ENCODE measurements at regions not wholly inside any gene's neighbourhood (a gene's known extent, or its start where the extent isn't known, plus 50 kb on each side); places are given as distances from the start of the nearest gene placed in this dataset.

- DNase-seq (ENCODE audit: insufficient read length, low spot score), result no peak
- TF ChIP-seq POLR2A (IDR thresholded peaks at IDR 0.05; ENCODE audit: low read depth, low read length) (no peak), PAX5 (IDR thresholded peaks at IDR 0.05; ENCODE audit: insufficient read depth, low read length, severe bottlenecking) (no peak), POU2F2 (IDR thresholded peaks at IDR 0.05; ENCODE audit: low read depth, low read length) (no peak), POLR2AphosphoS5 (IDR thresholded peaks at IDR 0.05; ENCODE audit: low read depth, low read length) (no peak), SPI1 (IDR thresholded peaks at IDR 0.05; ENCODE audit: low read depth, low read length) (no peak), TAF1 (IDR thresholded peaks at IDR 0.05; ENCODE audit: low read depth, low read length) (no peak)
- no peak for FAIRE-seq
Observed at GRCh38 chr11:112839051-112839450, 122.2 kb upstream of the NCAM1 start.

- FAIRE-seq (no peak), DNase-seq (ENCODE audit: insufficient read length, low spot score) (no peak)
- TF ChIP-seq POU2F2 (IDR thresholded peaks at IDR 0.05; ENCODE audit: low read depth, low read length), result no peak
- no peak for TF ChIP-seq POLR2A (IDR thresholded peaks at IDR 0.05; ENCODE audit: low read depth, low read length)
- no peak for TF ChIP-seq TAF1 (IDR thresholded peaks at IDR 0.05; ENCODE audit: low read depth, low read length)
- no peak for TF ChIP-seq PAX5 (IDR thresholded peaks at IDR 0.05; ENCODE audit: insufficient read depth, low read length, severe bottlenecking)
- TF ChIP-seq POLR2AphosphoS5 (IDR thresholded peaks at IDR 0.05; ENCODE audit: low read depth, low read length), result no peak
- TF ChIP-seq SPI1 (IDR thresholded peaks at IDR 0.05; ENCODE audit: low read depth, low read length), result no peak
Observed at GRCh38 chr11:112841729-112842128, 119.5 kb upstream of the NCAM1 start.

- DNase-seq (ENCODE audit: insufficient read length, low spot score) (no peak), FAIRE-seq (no peak)
- TF ChIP-seq POLR2AphosphoS5 (IDR thresholded peaks at IDR 0.05; ENCODE audit: low read depth, low read length) (no peak), PAX5 (IDR thresholded peaks at IDR 0.05; ENCODE audit: insufficient read depth, low read length, severe bottlenecking) (no peak), POU2F2 (IDR thresholded peaks at IDR 0.05; ENCODE audit: low read depth, low read length) (no peak), POLR2A (IDR thresholded peaks at IDR 0.05; ENCODE audit: low read depth, low read length) (no peak)
Observed at GRCh38 chr11:112842151-112842550, 119.1 kb upstream of the NCAM1 start.

- DNase-seq (ENCODE audit: insufficient read length, low spot score) (no peak), FAIRE-seq (no peak)
- TF ChIP-seq POLR2A (IDR thresholded peaks at IDR 0.05; ENCODE audit: low read depth, low read length) (no peak), POU2F2 (IDR thresholded peaks at IDR 0.05; ENCODE audit: low read depth, low read length) (no peak), SPI1 (IDR thresholded peaks at IDR 0.05; ENCODE audit: low read depth, low read length) (no peak), POLR2AphosphoS5 (IDR thresholded peaks at IDR 0.05; ENCODE audit: low read depth, low read length) (no peak), PAX5 (IDR thresholded peaks at IDR 0.05; ENCODE audit: insufficient read depth, low read length, severe bottlenecking) (no peak), TAF1 (IDR thresholded peaks at IDR 0.05; ENCODE audit: low read depth, low read length) (no peak)
Observed at GRCh38 chr11:112844517-112844916, 116.7 kb upstream of the NCAM1 start.

- FAIRE-seq, result no peak
- no peak for TF ChIP-seq POLR2AphosphoS5 (IDR thresholded peaks at IDR 0.05; ENCODE audit: low read depth, low read length)
- TF ChIP-seq POLR2A (IDR thresholded peaks at IDR 0.05; ENCODE audit: low read depth, low read length), result no peak
- TF ChIP-seq TAF1 (IDR thresholded peaks at IDR 0.05; ENCODE audit: low read depth, low read length), result no peak
- TF ChIP-seq PAX5 (IDR thresholded peaks at IDR 0.05; ENCODE audit: insufficient read depth, low read length, severe bottlenecking), result no peak
- TF ChIP-seq POU2F2 (IDR thresholded peaks at IDR 0.05; ENCODE audit: low read depth, low read length), result no peak
- no peak for TF ChIP-seq SPI1 (IDR thresholded peaks at IDR 0.05; ENCODE audit: low read depth, low read length)
- no peak for DNase-seq (ENCODE audit: insufficient read length, low spot score)
Observed at GRCh38 chr11:112847568-112847967, 113.7 kb upstream of the NCAM1 start.

- no peak for DNase-seq (ENCODE audit: insufficient read length, low spot score)
- no peak for TF ChIP-seq POLR2AphosphoS5 (IDR thresholded peaks at IDR 0.05; ENCODE audit: low read depth, low read length)
- TF ChIP-seq TAF1 (IDR thresholded peaks at IDR 0.05; ENCODE audit: low read depth, low read length), result no peak
- TF ChIP-seq POU2F2 (IDR thresholded peaks at IDR 0.05; ENCODE audit: low read depth, low read length), result no peak
- TF ChIP-seq SPI1 (IDR thresholded peaks at IDR 0.05; ENCODE audit: low read depth, low read length), result no peak
- TF ChIP-seq POLR2A (IDR thresholded peaks at IDR 0.05; ENCODE audit: low read depth, low read length), result no peak
- TF ChIP-seq PAX5 (IDR thresholded peaks at IDR 0.05; ENCODE audit: insufficient read depth, low read length, severe bottlenecking), result no peak
- FAIRE-seq, result no peak
Observed at GRCh38 chr11:112852143-112852866, 108.9 kb upstream of the NCAM1 start.

- FAIRE-seq, result no peak
- DNase-seq (ENCODE audit: insufficient read length, low spot score), result no peak
- TF ChIP-seq PAX5 (IDR thresholded peaks at IDR 0.05; ENCODE audit: insufficient read depth, low read length, severe bottlenecking), result no peak
- TF ChIP-seq POLR2AphosphoS5 (IDR thresholded peaks at IDR 0.05; ENCODE audit: low read depth, low read length), result no peak
- no peak for TF ChIP-seq POLR2A (IDR thresholded peaks at IDR 0.05; ENCODE audit: low read depth, low read length)
- no peak for TF ChIP-seq POU2F2 (IDR thresholded peaks at IDR 0.05; ENCODE audit: low read depth, low read length)
- TF ChIP-seq SPI1 (IDR thresholded peaks at IDR 0.05; ENCODE audit: low read depth, low read length), result no peak
- no peak for TF ChIP-seq TAF1 (IDR thresholded peaks at IDR 0.05; ENCODE audit: low read depth, low read length)
Observed at GRCh38 chr11:112856133-112856532, 105.1 kb upstream of the NCAM1 start.

GRCh38 chr11:112856591-112856990, 104.6 kb upstream of the NCAM1 start:
- TF ChIP-seq POLR2A (IDR thresholded peaks at IDR 0.05; ENCODE audit: low read depth, low read length), result no peak
- TF ChIP-seq TAF1 (IDR thresholded peaks at IDR 0.05; ENCODE audit: low read depth, low read length), result no peak
- no peak for TF ChIP-seq POU2F2 (IDR thresholded peaks at IDR 0.05; ENCODE audit: low read depth, low read length)
- TF ChIP-seq PAX5 (IDR thresholded peaks at IDR 0.05; ENCODE audit: insufficient read depth, low read length, severe bottlenecking), result no peak
- TF ChIP-seq SPI1 (IDR thresholded peaks at IDR 0.05; ENCODE audit: low read depth, low read length), result no peak
- no peak for TF ChIP-seq POLR2AphosphoS5 (IDR thresholded peaks at IDR 0.05; ENCODE audit: low read depth, low read length)

GRCh38 chr11:112858289-112859023, 102.8 kb upstream of the NCAM1 start:
- no peak for FAIRE-seq
- no peak for DNase-seq (ENCODE audit: insufficient read length, low spot score)

More at GRCh38 chr11:112856591-112856990, 104.6 kb upstream of the NCAM1 start:
- DNase-seq (ENCODE audit: insufficient read length, low spot score), result no peak
- FAIRE-seq, result no peak

More at GRCh38 chr11:112858289-112859023, 102.8 kb upstream of the NCAM1 start:
- TF ChIP-seq POLR2AphosphoS5 (IDR thresholded peaks at IDR 0.05; ENCODE audit: low read depth, low read length) (no peak), POU2F2 (IDR thresholded peaks at IDR 0.05; ENCODE audit: low read depth, low read length) (no peak), SPI1 (IDR thresholded peaks at IDR 0.05; ENCODE audit: low read depth, low read length) (no peak), TAF1 (IDR thresholded peaks at IDR 0.05; ENCODE audit: low read depth, low read length) (no peak), POLR2A (IDR thresholded peaks at IDR 0.05; ENCODE audit: low read depth, low read length) (no peak), PAX5 (IDR thresholded peaks at IDR 0.05; ENCODE audit: insufficient read depth, low read length, severe bottlenecking) (no peak)

Measured in GM12891 (cell line).